Activated CD4-positive, CD25-positive, alpha-beta regulatory T cell treated with anti-CD3 and anti-CD28 coated beads, Interleukin-2, amount 50 U/mL, for 24 hours (primary cell): ENCODE measurements at regions not wholly inside any gene's neighbourhood (a gene's known extent, or its start where the extent isn't known, plus 50 kb on each side); places are given as distances from the start of the nearest gene placed in this dataset.
"Not testable (repeated sequence)": the region's sequence is repeated elsewhere in the genome, so short reads cannot be mapped to it uniquely, and the experiment has no call there.

Source experiments
- ATAC-seq, 2 donors: fragments of 150-1000 bp; cut with Tn5 transposase; one replicate each; pipeline ENCODE4 v1.10.0; 2021; ENCODE audit warnings: mild to moderate bottlenecking in 1 of 2, moderate library complexity in 1 of 2

DNA sequence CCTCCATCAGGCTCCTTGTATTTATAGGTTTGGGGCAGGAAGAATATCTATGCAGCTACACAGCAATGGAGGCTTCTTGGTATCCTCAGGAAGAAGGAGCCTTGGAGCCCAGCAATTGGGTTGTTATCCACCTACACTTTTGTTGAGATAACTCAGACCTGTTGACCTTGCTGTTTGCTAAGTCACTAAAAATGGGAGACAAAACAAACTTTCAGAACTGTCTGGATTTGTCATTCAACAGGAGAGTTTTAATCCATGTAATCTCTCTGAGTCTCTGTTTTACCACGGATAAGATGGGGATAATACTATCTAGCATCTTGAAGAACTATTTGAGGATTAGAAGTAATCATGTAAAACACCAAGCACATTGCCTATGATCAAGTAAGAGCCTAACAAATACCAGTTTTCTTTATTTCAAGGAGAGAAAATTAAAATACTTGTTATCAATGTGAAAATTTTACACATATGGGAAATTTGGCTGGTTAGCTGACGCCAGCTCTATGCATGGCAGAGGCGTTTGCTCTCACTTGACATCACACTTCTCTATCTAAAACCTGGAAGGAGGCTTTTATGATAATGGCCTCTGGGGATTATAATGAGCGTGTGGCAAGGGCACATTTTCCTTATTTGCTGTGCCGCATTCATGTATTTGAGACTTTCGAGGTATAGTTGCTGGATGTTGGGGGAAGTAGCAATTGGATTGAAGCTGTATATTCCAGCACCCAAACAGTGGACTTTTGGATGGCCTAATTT, 215.6 kb downstream of the PDCD6IP start:
- ATAC-seq, result no peak

DNA sequence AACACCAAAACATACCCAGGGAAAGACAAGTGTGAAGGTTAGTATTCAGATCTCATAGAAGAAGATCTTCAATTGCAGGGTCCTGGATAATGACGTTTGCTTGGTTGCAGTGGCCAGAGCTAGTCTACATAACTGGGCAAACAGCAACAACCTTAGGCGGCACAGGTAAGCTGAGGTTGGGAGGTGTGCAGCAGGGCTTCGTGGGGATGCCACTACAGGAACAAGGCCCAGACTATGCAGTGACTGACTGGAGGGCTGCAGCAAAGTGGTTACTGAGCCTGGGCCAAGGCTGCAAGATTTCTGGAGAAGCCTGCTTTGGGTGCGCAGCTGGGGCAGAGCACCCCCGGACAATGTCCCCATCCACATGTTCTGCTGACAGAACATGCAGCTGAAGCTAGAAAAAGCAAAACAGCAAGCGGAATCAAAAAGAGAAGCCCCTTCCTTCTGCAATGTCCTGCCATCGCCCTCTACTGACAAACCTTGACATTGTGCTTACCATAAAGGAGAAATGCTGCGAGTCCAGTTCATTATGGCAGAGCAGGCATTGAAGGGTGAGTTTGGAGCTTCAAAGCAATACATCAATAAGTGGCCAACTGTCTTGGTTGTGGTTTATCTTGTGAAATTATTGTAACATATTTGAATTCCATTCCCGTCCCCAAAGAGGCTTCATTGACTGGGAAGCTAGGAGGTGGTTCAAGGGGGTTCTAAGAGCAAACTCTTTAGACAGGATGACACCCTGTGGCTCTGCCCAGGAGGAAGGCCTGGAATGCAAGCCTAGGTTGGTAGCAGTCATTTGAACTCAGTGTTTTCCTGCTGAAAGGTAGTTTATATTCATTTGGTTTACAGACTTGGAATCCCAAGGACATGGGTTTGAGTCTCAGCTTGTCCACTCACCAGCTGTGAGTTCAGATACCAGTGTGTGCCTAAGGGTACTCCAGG, 217.0 kb downstream of the PDCD6IP start:
- ATAC-seq, result no peak

DNA sequence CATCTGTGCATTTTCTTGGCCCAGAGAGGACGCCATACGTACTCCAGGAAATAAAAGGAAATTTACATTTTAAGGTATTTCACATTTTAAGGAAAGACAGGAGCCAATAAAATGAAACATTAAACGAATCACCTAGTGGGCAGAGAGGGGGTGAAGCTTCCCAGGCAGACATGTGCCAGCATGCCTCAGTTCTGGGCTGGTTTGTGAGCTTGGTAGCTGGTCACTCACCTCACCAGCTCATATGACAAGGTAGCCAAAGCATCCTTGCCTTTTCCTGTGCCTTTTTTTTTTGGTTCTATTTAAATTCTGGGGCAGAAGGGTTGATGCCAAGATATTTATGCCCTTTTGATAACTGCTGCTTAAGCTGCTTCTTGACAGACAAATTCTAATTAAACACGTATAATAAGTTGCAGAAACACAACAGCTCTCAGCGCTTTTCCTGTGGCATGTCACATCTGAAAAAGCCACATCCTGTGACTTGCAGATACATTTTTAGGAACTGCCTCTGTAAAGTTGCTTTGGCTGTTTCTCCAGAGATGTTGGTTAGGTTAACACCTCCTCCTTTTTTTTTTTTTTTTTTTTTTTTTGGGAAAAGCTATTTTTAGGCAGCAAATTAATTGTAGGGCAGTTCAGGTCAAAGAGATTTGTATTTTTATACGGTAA, 218.6 kb downstream of the PDCD6IP start:
- ATAC-seq, result no peak

- ATAC-seq, result no peak
Measured at GRCh38 chr3:34017757-34018156, 219.3 kb downstream of the PDCD6IP start.

DNA sequence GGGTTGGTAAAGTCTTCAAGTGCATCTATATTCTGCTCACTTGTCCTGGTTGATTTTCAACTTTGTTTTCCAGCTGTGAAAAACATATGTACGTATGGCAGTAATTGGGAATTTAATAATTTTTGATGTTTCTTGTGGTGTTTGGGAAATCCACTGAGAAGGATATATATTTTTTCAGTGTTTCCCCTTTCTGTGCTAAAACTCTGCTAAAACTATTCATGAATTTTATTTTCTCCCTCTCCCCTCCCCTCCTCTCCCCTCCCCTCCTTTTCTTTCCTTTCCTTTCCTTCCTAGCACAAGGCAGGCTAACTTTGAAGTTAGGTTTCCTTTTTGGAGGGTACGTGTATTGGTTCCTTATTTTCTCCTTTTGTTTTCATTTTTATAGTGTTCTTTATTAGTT, 220.7 kb downstream of the PDCD6IP start:
- no peak for ATAC-seq

- no peak for ATAC-seq
Measured at GRCh38 chr3:34020170-34020569, 221.7 kb downstream of the PDCD6IP start.

GRCh38 chr3:34020726-34021680, 222.6 kb downstream of the PDCD6IP start:
- ATAC-seq, result no peak

DNA sequence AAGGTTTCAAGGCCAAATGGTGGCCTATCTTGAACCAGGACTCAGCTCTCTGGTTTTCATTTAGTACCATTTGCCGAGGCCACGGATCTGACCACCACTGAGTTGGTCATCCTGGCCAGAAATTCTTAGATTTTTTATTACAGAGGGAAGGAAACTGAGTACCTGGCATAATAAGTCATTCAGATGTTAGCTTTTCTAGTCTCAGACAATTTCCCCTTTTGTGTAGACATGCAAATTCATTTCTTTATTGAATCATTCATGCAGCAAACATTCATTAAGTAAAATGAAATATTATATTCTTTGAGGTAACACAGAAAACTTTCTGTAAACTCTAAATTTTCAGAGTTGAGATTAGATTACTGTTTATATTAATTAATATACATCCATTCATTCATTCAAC, 223.7 kb downstream of the PDCD6IP start:
- ATAC-seq, result no peak

DNA sequence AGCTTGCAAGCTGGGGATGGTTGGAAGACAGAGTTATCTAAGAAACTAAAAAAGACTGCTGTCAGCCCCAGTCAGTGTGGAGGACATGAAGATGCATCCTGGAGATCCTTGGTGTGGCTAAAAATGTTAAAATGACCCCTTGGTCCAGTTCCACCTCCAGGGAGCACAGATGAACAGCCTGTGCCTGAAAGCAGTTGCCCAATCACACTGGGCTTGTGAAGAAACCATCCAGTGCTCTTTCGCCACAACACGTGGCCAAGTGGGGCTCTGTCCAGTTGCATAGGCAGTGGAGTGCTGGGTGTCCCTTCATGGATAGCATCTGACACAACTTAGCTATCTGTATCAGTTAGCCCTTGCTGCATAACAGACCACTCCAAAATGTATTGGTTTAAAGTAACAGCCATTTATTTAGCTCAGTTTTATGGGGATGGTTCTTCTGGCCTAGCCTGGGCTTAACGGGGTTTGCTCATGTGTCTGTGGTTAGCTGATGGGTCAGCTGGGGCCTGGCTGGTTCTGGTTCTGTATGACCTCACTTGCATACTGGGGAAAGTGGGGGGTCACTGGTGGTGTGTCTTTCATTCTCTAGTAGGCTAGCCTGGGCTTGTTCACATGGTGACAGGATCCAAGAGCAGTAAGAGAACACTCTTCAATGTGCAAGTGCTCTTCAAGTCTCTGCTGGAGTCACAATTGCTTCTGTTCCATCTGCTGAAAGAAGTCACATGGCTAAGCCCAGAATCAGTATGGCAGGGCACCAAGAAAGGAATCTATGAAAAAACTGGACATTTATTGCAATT, 226.2 kb downstream of the PDCD6IP start:
- ATAC-seq, result no peak

DNA sequence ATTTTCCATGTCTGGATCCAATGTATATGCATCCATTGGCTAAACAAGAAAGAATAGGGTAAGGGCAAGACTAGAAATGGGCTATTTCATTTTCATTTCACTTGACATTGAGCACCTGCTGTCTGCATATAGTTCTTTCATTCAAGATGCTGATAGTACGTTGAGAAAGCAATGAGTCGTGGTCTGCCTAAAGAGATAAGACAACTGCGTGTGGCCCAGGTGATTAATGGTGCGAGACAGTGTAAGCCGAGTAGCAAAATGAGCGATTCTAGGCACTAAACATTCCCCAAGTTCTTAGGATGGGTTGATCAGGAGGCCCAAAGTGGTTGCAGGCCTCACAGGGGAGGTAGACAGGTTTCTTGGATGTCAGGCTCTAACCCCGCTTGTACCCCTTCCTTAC, 235.4 kb downstream of the PDCD6IP start:
- no peak for ATAC-seq

GRCh38 chr3:34034840-34035239, 236.4 kb downstream of the PDCD6IP start:
- ATAC-seq, result no peak

DNA sequence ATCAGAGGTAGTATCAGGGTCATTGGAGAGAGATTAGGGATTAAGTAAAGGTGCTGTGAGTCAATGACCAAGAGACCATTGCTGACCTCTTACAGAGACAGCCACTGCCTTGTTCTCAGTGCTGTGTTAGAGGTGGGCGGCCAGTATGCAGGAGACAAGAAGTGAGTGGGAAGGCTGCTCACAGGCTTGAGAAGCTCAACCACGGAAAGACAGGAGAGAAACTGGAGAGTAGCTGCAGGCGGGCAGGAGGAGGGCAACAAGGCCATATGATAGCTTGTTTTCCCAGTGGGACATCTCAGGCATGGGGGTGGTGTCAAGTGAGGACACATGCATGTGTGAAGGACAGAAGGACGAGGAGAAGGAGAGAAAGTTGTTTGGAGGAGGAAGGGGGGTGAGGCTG, 237.3 kb downstream of the PDCD6IP start:
- no peak for ATAC-seq

GRCh38 chr3:34037260-34037659, 238.8 kb downstream of the PDCD6IP start:
- no peak for ATAC-seq

- ATAC-seq, result no peak
Measured at GRCh38 chr3:34038131-34038530, 239.7 kb downstream of the PDCD6IP start.

- no peak for ATAC-seq
Measured at GRCh38 chr3:34046154-34046553, 247.7 kb downstream of the PDCD6IP start.

- ATAC-seq, result no peak
Measured at GRCh38 chr3:34053626-34054025, 255.2 kb downstream of the PDCD6IP start.

- ATAC-seq, result no peak
Measured at GRCh38 chr3:34056181-34056910, 257.9 kb downstream of the PDCD6IP start.

DNA sequence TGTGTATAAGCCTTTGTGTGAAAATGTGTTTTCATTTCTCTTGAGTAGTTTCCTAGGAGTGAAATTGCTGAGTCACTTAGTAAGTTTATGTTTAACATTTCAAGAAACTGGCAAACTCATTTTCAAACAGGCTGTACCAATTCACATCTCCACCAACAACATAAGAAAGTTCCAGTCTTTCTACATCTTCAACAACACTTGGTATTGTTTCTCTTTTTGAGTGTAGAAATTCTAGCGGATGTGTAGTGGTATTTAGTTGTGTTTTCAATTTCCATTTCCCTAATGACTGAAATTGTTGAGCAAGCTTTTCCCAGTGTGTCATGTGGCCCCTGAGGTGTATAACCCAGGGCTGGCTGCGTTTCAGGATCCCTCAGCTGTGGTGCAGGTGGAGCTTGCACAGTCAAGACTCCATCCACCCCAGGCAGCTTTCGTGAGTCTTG, 258.5 kb downstream of the PDCD6IP start:
- ATAC-seq, result no peak

DNA sequence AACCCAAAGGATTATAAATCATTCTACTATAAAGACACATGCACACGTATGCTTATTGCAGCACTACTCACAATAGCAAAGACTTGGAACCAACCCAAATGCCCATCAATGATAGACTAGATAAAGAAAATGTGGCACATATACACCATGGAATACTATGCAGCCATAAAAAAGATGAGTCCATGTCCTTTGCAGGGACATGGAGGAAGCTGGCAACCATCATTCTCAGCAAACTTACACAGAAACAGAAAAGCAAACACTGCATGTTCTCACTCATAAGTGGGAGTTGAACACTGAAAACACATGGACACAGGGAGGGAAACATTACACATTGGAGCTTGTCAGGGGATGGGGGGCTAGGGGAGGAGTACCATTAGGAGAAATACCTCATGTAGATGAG, 262.6 kb downstream of the PDCD6IP start:
- not testable (repeated sequence) for ATAC-seq

DNA sequence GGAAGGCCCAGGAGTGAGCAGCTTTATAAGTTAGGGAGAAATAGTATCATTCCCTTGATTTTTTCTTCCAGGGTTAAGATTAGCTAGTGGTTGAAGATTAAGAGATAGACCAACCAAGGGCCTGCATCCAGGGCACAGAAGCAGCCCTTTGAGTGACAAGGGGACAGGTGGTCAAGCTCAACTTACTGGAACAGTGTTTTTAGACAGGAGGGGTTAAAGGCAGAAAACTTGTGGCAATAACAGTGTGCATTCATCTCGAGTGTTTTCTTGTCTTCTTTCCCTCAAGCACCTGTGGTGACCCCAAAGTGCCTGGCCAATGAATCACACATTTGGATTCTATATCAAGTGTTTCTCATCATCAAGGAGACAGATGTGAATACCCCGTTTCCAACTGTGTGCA, 267.5 kb downstream of the PDCD6IP start:
- ATAC-seq, result no peak

GRCh38 chr3:34066328-34066727, 267.9 kb downstream of the PDCD6IP start:
- ATAC-seq, result no peak
